AG09319 (cell line): ENCODE measurements at regions not wholly inside any gene's neighbourhood (a gene's known extent, or its start where the extent isn't known, plus 50 kb on each side); places are given as distances from the start of the nearest gene placed in this dataset.

ENCODE experiments used
- DNase-seq: peaks from one replicate; pipeline ENCODE4 v3.0.0-alpha.2; 2010; ENCODE audit warnings: low read depth; ENCODE audit errors: extremely low read depth
- TF ChIP-seq, protein P1 (sequence below): IDR thresholded peaks from 2 replicates; pipeline ENCODE4 v1.5.1; 2011; ENCODE audit warnings: low read depth, mild to moderate bottlenecking, inconsistent platforms, low read length, moderate library complexity

DNA sequence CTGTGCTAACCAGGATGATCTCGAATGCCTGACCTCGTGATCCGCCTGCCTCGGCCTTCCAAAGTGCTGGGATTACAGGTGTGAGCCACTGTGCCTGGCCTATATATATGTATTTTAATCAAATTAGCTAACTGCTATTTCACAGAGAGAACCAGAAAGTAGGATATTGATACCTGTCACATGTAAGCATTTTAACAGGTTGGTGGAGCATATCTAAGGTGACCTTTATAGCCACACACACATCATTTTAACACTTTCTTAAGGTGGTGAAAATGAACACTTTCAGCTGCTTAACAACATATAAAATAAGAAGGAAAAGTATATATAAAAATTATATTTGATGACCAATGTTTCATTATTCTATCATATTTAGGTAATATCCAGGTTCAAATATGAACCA is 57.0 kb upstream of the ATF7IP start:
- no peak for DNase-seq
- TF ChIP-seq, protein P1, sequence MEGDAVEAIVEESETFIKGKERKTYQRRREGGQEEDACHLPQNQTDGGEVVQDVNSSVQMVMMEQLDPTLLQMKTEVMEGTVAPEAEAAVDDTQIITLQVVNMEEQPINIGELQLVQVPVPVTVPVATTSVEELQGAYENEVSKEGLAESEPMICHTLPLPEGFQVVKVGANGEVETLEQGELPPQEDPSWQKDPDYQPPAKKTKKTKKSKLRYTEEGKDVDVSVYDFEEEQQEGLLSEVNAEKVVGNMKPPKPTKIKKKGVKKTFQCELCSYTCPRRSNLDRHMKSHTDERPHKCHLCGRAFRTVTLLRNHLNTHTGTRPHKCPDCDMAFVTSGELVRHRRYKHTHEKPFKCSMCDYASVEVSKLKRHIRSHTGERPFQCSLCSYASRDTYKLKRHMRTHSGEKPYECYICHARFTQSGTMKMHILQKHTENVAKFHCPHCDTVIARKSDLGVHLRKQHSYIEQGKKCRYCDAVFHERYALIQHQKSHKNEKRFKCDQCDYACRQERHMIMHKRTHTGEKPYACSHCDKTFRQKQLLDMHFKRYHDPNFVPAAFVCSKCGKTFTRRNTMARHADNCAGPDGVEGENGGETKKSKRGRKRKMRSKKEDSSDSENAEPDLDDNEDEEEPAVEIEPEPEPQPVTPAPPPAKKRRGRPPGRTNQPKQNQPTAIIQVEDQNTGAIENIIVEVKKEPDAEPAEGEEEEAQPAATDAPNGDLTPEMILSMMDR = no peak

DNA sequence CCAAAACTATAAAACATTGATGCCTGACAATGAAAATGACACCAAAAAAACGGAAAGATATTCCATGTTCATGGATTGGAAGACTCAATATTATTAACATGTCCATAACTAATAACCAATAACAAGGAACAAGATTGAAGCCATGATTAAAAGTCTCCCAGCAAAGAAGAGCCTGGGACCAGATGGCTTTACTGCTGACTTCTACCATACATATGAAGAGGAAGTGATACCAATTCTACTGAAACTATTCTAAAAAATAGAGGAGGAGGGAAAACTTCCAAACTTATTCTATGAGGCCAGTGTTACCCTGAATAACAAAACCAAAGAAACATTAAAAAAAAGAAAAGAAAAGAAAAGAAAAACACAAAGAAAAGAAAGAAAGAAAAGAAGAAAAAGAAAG is 54.6 kb upstream of the ATF7IP start:
- DNase-seq = no peak
- TF ChIP-seq, protein P1 = no peak

DNA sequence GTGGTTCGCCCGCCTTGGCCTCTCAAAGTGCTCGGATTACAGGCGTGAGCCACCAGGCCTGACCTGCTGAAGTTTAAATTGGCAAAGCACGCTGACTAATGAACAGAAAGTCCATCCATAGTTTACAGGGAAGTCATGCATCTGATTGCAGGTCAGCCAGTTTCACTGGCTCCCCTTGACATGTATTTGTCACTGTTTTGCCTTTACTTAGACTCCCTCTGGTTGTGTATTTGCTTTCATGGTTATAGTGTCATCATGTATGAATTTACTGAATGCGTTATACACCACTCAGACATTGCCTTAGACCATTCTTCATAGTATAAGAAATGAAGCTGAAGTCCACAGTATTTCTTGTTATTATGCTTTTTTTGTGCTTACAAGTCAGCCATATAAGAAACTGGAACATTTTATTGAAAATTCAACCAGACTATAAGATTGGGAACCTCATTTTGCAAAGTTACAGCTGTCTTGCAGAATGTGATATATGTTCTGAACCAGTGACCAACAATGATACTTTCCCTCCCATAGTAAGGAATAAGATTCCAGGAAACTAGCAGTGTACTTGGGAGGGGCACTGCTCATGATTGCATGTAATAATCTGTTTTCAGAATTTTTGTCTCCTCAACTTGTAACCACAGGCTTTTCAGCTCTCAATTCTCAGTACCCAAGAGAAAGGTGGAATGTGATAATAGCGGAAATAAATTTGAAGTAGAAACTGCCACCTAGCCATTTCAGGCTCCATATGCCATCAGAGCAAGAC is 51.9 kb upstream of the ATF7IP start:
- TF ChIP-seq, protein P1 = no peak
- DNase-seq = no peak

DNA sequence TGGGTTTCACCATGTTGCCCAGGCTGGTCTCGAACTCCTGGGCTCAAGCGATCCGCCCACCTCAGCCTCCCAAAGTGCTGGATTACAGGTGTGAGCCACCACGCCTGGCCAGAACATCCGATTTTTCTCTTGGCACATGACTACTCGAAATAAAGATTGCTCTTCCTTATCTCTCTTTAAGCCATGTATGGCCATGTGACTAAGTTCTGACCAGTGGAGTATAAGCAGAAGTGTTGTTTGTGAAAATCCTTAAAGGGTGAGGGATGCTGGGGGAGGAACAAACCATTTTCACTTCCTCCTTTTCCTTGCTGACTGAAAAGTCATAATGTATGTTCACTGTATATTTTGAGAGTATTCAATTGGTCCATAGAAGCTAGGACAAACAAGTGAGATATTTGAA is 50.7 kb upstream of the ATF7IP start:
- TF ChIP-seq, protein P1 = no peak
- no peak for DNase-seq

DNA sequence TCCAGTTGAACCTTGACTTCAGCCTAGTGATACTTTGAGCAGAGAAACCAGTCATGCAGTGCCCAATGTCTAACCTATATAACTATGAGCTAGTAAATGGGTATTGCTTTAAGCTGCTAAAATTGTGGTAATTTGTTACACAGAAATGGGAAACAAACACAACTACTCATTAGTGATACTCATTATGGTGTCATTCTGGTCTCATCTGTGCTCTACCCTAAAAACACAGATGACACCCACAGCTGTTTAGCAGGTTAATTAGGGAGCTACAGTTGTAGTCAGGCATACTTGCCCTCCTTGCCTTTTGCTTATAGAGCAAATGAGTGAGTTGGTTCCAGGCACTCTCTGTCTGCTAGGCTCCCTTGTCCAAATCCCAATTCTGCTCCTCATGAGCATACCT is 50.0 kb upstream of the ATF7IP start:
- DNase-seq = no peak
- TF ChIP-seq, protein P1 = no peak
